ENCODE measurements at regions not wholly inside any gene's neighbourhood (a gene's known extent, or its start where the extent isn't known, plus 50 kb on each side); places are given as distances from the start of the nearest gene placed in this dataset.

- no peak for FAIRE-seq
- H3K4me1 ChIP-seq (ENCODE audit: insufficient read depth, low read length): no peaks in the 10 kb centered on the region
- BruUV-seq (replicated peaks): no TSS peak
- ChIA-PET CTCF (ENCODE audit: low intra/inter-chr PET ratio, low total read pairs) (no interaction called here), POLR2A (no interaction called here)
- DNase-seq (ENCODE audit: low spot score): no peak
- WGBS (ENCODE audit: low lambda C conversion rate): 14% methylated on average over 5 of the region's 5 CpGs
- H3K79me2 ChIP-seq (ENCODE audit: insufficient read depth, low read length): no peaks in the 10 kb centered on the region
- intact Hi-C loops (cut with micrococcal nuclease; ENCODE audit: unreplicated experiment): no loop called here
- H3K36me3 ChIP-seq (replicated peaks in 1 of 2; ENCODE audit: control insufficient read depth in 1 of 2, insufficient read depth in 2 of 2, low read length in 2 of 2): no peaks in the 10 kb centered on the region
- H3K4me2 ChIP-seq (ENCODE audit: low read depth, low read length): no peak overlapping the region
- no peak overlapping the region for H3K4me3 ChIP-seq (replicated peaks in 1 of 3; ENCODE audit: insufficient read depth in 1 of 3, low read depth in 2 of 3, low read length in 3 of 3)
- peaks cover 0 to 6% of the 10 kb centered on the region in 2 experiments; a peak in 2 of 5 replicates for H3K27me3 ChIP-seq (ENCODE audit: control insufficient read depth in 1 of 2, insufficient read depth in 2 of 2, low read length in 2 of 2)
- no peaks in the 10 kb centered on the region for H3K9me3 ChIP-seq (ENCODE audit: low read length)
- H4K20me1 ChIP-seq (ENCODE audit: insufficient read depth, low read length): no peaks in the 10 kb centered on the region
- H2AFZ ChIP-seq (ENCODE audit: low read length): no peak overlapping the region
- in situ Hi-C loops (cut with HindIII; ENCODE audit: extremely low pct_ligation_motif_present, low pct_unique_long_range_greater_than_20kb): no loop called here
- no peak for ATAC-seq
- H3K9ac ChIP-seq (ENCODE audit: insufficient read depth, low read depth, low read length): no peak overlapping the region
- H3K27ac ChIP-seq (ENCODE audit: extremely low read length, insufficient read depth, low read length): no peak overlapping the region
- TF ChIP-seq ZNF143 (CRISPR knock-in tag; IDR thresholded peaks at IDR 0.05) (no peak), PBX2 (CRISPR knock-in tag; IDR thresholded peaks at IDR 0.05) (no peak), TBX3 (IDR thresholded peaks at IDR 0.05; ENCODE audit: borderline replicate concordance) (no peak), ZNF629 (CRISPR knock-in tag; conservative IDR thresholded peaks at IDR 0.05) (no peak), BRD4 (CRISPR knock-in tag; IDR thresholded peaks at IDR 0.05) (no peak), NFAT5 (CRISPR knock-in tag; IDR thresholded peaks at IDR 0.05) (no peak), MAFF (IDR thresholded peaks at IDR 0.05; ENCODE audit: low read depth, low read length) (no peak), NONO (IDR thresholded peaks at IDR 0.05) (no peak), NONO (CRISPR knock-in tag; conservative IDR thresholded peaks at IDR 0.05) (no peak), ZBTB46 (CRISPR knock-in tag; IDR thresholded peaks at IDR 0.05; ENCODE audit: borderline replicate concordance) (no peak), ZNF704 (CRISPR knock-in tag; IDR thresholded peaks at IDR 0.05; ENCODE audit: borderline replicate concordance) (no peak), ZNF580 (CRISPR knock-in tag; IDR thresholded peaks at IDR 0.05; ENCODE audit: borderline replicate concordance, low read depth) (no peak), ARNT (IDR thresholded peaks at IDR 0.05) (no peak), RARA (CRISPR knock-in tag; IDR thresholded peaks at IDR 0.05) (no peak), CC2D1A (CRISPR knock-in tag; IDR thresholded peaks at IDR 0.05) (no peak)
- TF ChIP-seq, protein P1, sequence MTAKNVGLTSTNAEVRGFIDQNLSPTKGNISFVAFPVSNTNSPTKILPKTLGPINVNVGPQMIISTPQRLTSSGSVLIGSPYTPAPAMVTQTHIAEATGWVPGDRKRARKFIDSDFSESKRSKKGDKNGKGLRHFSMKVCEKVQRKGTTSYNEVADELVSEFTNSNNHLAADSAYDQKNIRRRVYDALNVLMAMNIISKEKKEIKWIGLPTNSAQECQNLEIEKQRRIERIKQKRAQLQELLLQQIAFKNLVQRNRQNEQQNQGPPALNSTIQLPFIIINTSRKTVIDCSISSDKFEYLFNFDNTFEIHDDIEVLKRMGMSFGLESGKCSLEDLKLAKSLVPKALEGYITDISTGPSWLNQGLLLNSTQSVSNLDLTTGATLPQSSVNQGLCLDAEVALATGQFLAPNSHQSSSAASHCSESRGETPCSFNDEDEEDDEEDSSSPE (CRISPR knock-in tag; IDR thresholded peaks at IDR 0.05): no peak
These were observed 191.7 kb downstream of the SPTSSA start for GRCh38 chr14:34270361-34270760.

Measured in HepG2 (cell line).